Thymus (tissue), 11 donors: ENCODE measurements at regions not wholly inside any gene's neighbourhood (a gene's known extent, or its start where the extent isn't known, plus 50 kb on each side); places are given as distances from the start of the nearest gene placed in this dataset.

ENCODE experiments used
- DNase-seq, 9 donors: peaks; one replicate each; pipeline ENCODE4 v3.0.0-alpha.2; 2013; ENCODE audit warnings: low spot score in 9 of 9, low read depth in 6 of 9, missing footprints in 1 of 9
- H3K27ac ChIP-seq, 2 donors: one replicate each; pipeline ENCODE4 v1.5.1; 2013; ENCODE audit warnings: control low read depth in 1 of 2, low read depth in 1 of 2, low read length in 1 of 2, mild to moderate bottlenecking in 1 of 2, moderate library complexity in 1 of 2
- H3K27me3 ChIP-seq, 2 donors: one replicate each; pipeline ENCODE4 v1.5.1; 2013; ENCODE audit warnings: low read length in 1 of 2; ENCODE audit not compliant: control insufficient read depth in 2 of 2, insufficient read depth in 1 of 2
- H3K36me3 ChIP-seq, 2 donors: one replicate each; pipeline ENCODE4 v1.5.1; 2013; ENCODE audit warnings: low read length in 1 of 2, mild to moderate bottlenecking in 1 of 2, moderate library complexity in 1 of 2; ENCODE audit not compliant: control insufficient read depth in 2 of 2, insufficient read depth in 2 of 2
- H3K4me1 ChIP-seq, 2 donors: one replicate each; pipeline ENCODE4 v1.5.1; 2013; ENCODE audit warnings: low read length in 2 of 2; ENCODE audit not compliant: control insufficient read depth in 2 of 2, insufficient read depth in 2 of 2
- H3K4me3 ChIP-seq, 2 donors: one replicate each; pipeline ENCODE4 v1.5.1; 2013; ENCODE audit warnings: low read length in 2 of 2, control low read depth in 1 of 2, mild to moderate bottlenecking in 1 of 2
- H3K9me3 ChIP-seq, 2 donors: one replicate each; pipeline ENCODE4 v1.5.1; 2013; ENCODE audit warnings: low read length in 1 of 2, mild to moderate bottlenecking in 1 of 2; ENCODE audit not compliant: control insufficient read depth in 2 of 2, insufficient read depth in 1 of 2
- WGBS: extraction: QIAGEN DNeasy Blood & Tissue Kit; methylation state at CpG from one replicate; pipeline ENCODE4 v1.1.7; 2013; 5-methylcytosine and 5-hydroxymethylcytosine counted together
- donor health status: healthy.

GRCh38 chr20:22507240-22507961, 77.0 kb downstream of the FOXA2 start:
- H3K27ac ChIP-seq, result no peak overlapping the region
- H3K9me3 ChIP-seq, result no peaks in the 10 kb centered on the region
- H3K36me3 ChIP-seq, result no peaks in the 10 kb centered on the region
- no peak for DNase-seq
- H3K4me3 ChIP-seq, result no peak overlapping the region
- no peaks in the 10 kb centered on the region for H3K27me3 ChIP-seq
- 96% methylated on average over 5 of the region's 5 CpGs for WGBS
- H3K4me1 ChIP-seq, result no peaks in the 10 kb centered on the region

GRCh38 chr20:22506827-22507226, 77.5 kb downstream of the FOXA2 start:
- DNase-seq, result no peak
- no peaks in the 10 kb centered on the region for H3K27me3 ChIP-seq
- no peaks in the 10 kb centered on the region for H3K36me3 ChIP-seq
- H3K9me3 ChIP-seq, result no peaks in the 10 kb centered on the region
- WGBS, result 94% methylated on average over 4 of the region's 4 CpGs
- H3K4me3 ChIP-seq, result no peak overlapping the region
- H3K27ac ChIP-seq, result no peak overlapping the region
- no peaks in the 10 kb centered on the region for H3K4me1 ChIP-seq

GRCh38 chr20:22504829-22505377, 79.5 kb downstream of the FOXA2 start:
- 83% methylated on average over 4 of the region's 4 CpGs for WGBS
- H3K27ac ChIP-seq, result no peak overlapping the region

GRCh38 chr20:22503577-22503976, 80.8 kb downstream of the FOXA2 start:
- no peak for DNase-seq
- Histone ChIP-seq H3K9me3 (no peaks in the 10 kb centered on the region), H3K36me3 (no peaks in the 10 kb centered on the region), H3K27me3 (no peaks in the 10 kb centered on the region), H3K4me3 (no peak overlapping the region), H3K27ac (no peak overlapping the region), H3K4me1 (no peaks in the 10 kb centered on the region)
- 92% methylated on average over 4 of the region's 4 CpGs for WGBS

More at GRCh38 chr20:22504829-22505377, 79.5 kb downstream of the FOXA2 start:
- Histone ChIP-seq H3K9me3 (no peaks in the 10 kb centered on the region), H3K4me1 (no peaks in the 10 kb centered on the region), H3K4me3 (no peak overlapping the region), H3K27me3 (no peaks in the 10 kb centered on the region), H3K36me3 (no peaks in the 10 kb centered on the region)
- no peak for DNase-seq

DNA sequence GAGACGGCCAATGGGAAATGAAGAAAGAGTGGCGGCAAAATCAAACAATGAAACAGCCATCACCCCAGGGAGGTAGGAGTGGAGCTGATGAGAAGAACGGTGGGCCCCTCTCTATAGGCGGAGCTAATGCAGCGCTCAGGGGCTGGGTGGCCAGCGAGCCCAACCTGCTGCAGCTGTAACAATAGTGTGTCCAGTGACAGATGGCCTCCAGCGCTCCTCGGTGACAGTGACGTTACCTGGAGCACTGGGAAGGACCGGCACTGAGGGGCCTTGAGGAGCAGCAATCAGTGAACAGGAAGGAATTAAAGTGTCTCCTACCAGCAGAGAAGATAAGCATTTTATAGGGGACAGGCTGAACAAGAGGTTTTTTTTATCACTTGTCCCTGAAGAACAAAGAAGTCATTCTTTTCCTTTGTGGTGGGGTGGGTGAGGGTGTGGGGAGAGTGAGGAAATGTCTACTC, 81.6 kb downstream of the FOXA2 start:
- DNase-seq, result no peak
- Histone ChIP-seq H3K4me3 (no peak overlapping the region), H3K9me3 (no peaks in the 10 kb centered on the region), H3K36me3 (no peaks in the 10 kb centered on the region), H3K27ac (no peak overlapping the region), H3K27me3 (no peaks in the 10 kb centered on the region), H3K4me1 (no peaks in the 10 kb centered on the region)
- 70% methylated on average over 10 of the region's 10 CpGs for WGBS

GRCh38 chr20:22501566-22502344, 82.6 kb downstream of the FOXA2 start:
- Histone ChIP-seq H3K27me3 (no peaks in the 10 kb centered on the region), H3K27ac (no peak overlapping the region), H3K4me1 (no peaks in the 10 kb centered on the region), H3K36me3 (no peaks in the 10 kb centered on the region), H3K9me3 (no peaks in the 10 kb centered on the region), H3K4me3 (no peak overlapping the region)
- 91% methylated on average over 11 of the region's 11 CpGs for WGBS
- no peak for DNase-seq

GRCh38 chr20:22501034-22501433, 83.3 kb downstream of the FOXA2 start:
- H3K9me3 ChIP-seq, result no peaks in the 10 kb centered on the region
- no peak overlapping the region for H3K27ac ChIP-seq
- H3K27me3 ChIP-seq, result no peaks in the 10 kb centered on the region
- H3K4me3 ChIP-seq, result no peak overlapping the region
- H3K36me3 ChIP-seq, result no peaks in the 10 kb centered on the region
- no peaks in the 10 kb centered on the region for H3K4me1 ChIP-seq
- no peak for DNase-seq

- no peaks in the 10 kb centered on the region for H3K4me1 ChIP-seq
- DNase-seq, result no peak
- no peaks in the 10 kb centered on the region for H3K27me3 ChIP-seq
- no peak overlapping the region for H3K27ac ChIP-seq
- H3K36me3 ChIP-seq, result no peaks in the 10 kb centered on the region
- H3K9me3 ChIP-seq, result no peaks in the 10 kb centered on the region
- 79% methylated on average over 10 of the region's 10 CpGs for WGBS
- H3K4me3 ChIP-seq, result no peak overlapping the region
Measured at GRCh38 chr20:22499515-22500166, 84.7 kb downstream of the FOXA2 start.

GRCh38 chr20:22496817-22497216, 87.6 kb downstream of the FOXA2 start:
- Histone ChIP-seq H3K36me3 (no peaks in the 10 kb centered on the region), H3K4me3 (no peak overlapping the region), H3K27ac (no peak overlapping the region), H3K27me3 (no peaks in the 10 kb centered on the region), H3K9me3 (no peaks in the 10 kb centered on the region), H3K4me1 (no peaks in the 10 kb centered on the region)
- DNase-seq, result no peak
- WGBS, result 84% methylated on average over 3 of the region's 3 CpGs
